Neural progenitor cell (in vitro differentiated cells): ENCODE measurements at regions not wholly inside any gene's neighbourhood (a gene's known extent, or its start where the extent isn't known, plus 50 kb on each side); places are given as distances from the start of the nearest gene placed in this dataset.

Source experiments
- EZH2 ChIP-seq: fragments of 200-600 bp; sonication (generic); IDR thresholded peaks from 2 replicates; pipeline ENCODE4 v1.6.1; 2017; ENCODE audit warnings: antibody characterized with exemption, mild to moderate bottlenecking, moderate library complexity
- EZH2phosphoT487 ChIP-seq: fragments of 200-600 bp; sonication (generic); IDR thresholded peaks from 2 replicates; pipeline ENCODE4 v1.6.1; 2017; ENCODE audit warnings: antibody characterized with exemption
- TF ChIP-seq, protein P1 (sequence below): fragments of 200-600 bp; sonication (generic); IDR thresholded peaks from 2 replicates; pipeline ENCODE4 v1.5.1; 2017; ENCODE audit warnings: antibody characterized with exemption, mild to moderate bottlenecking

DNA sequence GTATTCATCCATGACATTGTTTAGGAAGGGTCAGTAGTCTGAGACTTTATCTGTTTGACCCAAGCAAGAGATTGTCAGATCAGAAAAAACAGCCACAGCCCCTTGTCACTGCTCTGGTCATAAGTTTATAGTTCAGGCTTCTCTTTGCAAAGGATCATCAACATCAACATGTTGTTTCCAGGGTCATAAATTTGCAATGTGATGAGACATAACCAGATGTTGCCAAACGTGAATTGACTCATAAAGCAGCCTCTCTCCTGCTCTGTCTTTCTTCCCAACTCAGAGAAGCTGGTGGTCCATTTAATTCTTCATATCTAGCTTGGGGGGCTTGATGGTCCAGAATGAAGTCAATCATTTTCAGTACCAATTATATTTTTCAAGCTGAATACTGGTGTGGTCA, 507.2 kb upstream of the PBX1 start:
- TF ChIP-seq EZH2phosphoT487, result no peak
- TF ChIP-seq, protein P1, sequence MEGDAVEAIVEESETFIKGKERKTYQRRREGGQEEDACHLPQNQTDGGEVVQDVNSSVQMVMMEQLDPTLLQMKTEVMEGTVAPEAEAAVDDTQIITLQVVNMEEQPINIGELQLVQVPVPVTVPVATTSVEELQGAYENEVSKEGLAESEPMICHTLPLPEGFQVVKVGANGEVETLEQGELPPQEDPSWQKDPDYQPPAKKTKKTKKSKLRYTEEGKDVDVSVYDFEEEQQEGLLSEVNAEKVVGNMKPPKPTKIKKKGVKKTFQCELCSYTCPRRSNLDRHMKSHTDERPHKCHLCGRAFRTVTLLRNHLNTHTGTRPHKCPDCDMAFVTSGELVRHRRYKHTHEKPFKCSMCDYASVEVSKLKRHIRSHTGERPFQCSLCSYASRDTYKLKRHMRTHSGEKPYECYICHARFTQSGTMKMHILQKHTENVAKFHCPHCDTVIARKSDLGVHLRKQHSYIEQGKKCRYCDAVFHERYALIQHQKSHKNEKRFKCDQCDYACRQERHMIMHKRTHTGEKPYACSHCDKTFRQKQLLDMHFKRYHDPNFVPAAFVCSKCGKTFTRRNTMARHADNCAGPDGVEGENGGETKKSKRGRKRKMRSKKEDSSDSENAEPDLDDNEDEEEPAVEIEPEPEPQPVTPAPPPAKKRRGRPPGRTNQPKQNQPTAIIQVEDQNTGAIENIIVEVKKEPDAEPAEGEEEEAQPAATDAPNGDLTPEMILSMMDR, result no peak
- TF ChIP-seq EZH2, result no peak
